Prostate gland (tissue), 2 donors: ENCODE measurements at regions not wholly inside any gene's neighbourhood (a gene's known extent, or its start where the extent isn't known, plus 50 kb on each side); places are given as distances from the start of the nearest gene placed in this dataset.

ENCODE experiments used
- POLR2AphosphoS5 ChIP-seq: sonication (generic); formaldehyde crosslinking; IDR thresholded peaks from one replicate; pipeline ENCODE4 v1.6.1; 2017; ENCODE audit warnings: antibody characterized with exemption
- TF ChIP-seq, protein P1 (sequence below), 4 experiments: fragments of 200-600 bp in 2 of 4; fragments of 450-650 bp in 2 of 4; sonication (generic) in 2 of 4; IDR thresholded peaks; 1 replicate in 3 of 4; 2 replicates in 1 of 4; pipeline ENCODE4 v1.5.1; 2016 to 2019; ENCODE audit warnings: antibody characterized with exemption in 4 of 4, mild to moderate bottlenecking in 2 of 4, moderate library complexity in 2 of 4

DNA sequence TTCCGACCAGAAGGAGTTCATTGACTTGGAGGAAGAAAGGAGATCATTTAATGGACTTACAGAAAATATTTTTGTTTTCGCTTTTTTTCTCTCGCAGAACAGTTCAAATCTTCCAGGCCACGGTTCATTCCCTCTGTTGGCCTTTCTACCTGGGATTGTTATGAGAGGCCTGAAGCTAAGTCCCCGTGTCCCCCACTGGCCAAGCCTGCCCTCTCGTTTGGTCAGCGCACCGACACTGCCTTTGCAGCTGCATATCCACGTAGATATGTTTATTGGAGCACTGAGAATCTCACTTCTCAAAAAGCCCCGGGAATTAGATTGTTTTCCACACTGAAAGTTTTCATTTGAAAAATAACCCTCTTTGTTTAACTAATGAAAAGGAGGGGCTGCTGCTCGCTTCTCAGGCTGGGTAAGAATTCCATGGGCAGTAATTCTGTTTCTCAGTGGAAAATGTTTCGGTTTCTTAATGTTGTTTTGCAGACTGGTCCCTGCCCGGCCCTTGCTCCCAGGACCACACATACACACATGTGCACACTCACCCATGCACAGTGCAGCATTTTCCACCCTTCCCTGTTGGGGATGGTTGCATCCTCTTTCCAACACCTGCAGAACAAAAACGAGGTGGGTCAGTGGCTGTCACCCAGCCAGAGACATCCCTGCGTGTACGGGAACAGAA, 655.7 kb downstream of the BNC2 start:
- TF ChIP-seq, protein P1, sequence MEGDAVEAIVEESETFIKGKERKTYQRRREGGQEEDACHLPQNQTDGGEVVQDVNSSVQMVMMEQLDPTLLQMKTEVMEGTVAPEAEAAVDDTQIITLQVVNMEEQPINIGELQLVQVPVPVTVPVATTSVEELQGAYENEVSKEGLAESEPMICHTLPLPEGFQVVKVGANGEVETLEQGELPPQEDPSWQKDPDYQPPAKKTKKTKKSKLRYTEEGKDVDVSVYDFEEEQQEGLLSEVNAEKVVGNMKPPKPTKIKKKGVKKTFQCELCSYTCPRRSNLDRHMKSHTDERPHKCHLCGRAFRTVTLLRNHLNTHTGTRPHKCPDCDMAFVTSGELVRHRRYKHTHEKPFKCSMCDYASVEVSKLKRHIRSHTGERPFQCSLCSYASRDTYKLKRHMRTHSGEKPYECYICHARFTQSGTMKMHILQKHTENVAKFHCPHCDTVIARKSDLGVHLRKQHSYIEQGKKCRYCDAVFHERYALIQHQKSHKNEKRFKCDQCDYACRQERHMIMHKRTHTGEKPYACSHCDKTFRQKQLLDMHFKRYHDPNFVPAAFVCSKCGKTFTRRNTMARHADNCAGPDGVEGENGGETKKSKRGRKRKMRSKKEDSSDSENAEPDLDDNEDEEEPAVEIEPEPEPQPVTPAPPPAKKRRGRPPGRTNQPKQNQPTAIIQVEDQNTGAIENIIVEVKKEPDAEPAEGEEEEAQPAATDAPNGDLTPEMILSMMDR (IDR thresholded peaks at IDR 0.05), result no peak
- no peak for TF ChIP-seq POLR2AphosphoS5
